BJ (cell line): ENCODE measurements at regions not wholly inside any gene's neighbourhood (a gene's known extent, or its start where the extent isn't known, plus 50 kb on each side); places are given as distances from the start of the nearest gene placed in this dataset.

Experiments
- CTCF ChIA-PET: fragments of 350-600 bp; formaldehyde crosslinking; extraction: SDS; loops from one replicate; lab custom pipeline; 2021; ENCODE audit warnings: antibody characterized with exemption, inconsistent platforms; lab: Yijun Ruan, JAX
- POLR2A ChIA-PET: fragments of 300-600 bp; sonication (Branson Sonifier 250); formaldehyde crosslinking; extraction: SDS; loops from one replicate; lab custom pipeline; 2021; ENCODE audit warnings: antibody characterized with exemption; lab: Charles Lee
- DNase-seq: peaks from one replicate; pipeline ENCODE4 v3.0.0-alpha.2; 2011; ENCODE audit warnings: low read depth
- H3K27me3 ChIP-seq: 2 replicates; pipeline ENCODE4 v1.6.0; 2011; ENCODE audit warnings: low read length; ENCODE audit not compliant: control insufficient read depth, insufficient read depth
- H3K36me3 ChIP-seq: 2 replicates; pipeline ENCODE4 v1.5.1; 2011; ENCODE audit warnings: low read length; ENCODE audit not compliant: control insufficient read depth, insufficient read depth
- H3K4me3 ChIP-seq: 2 replicates; pipeline ENCODE4 v1.5.1; 2011; ENCODE audit warnings: low read depth, mild to moderate bottlenecking, control low read depth, low read length
- CTCF ChIP-seq: IDR thresholded peaks from 2 replicates; pipeline ENCODE4 v1.5.1; 2011; ENCODE audit warnings: low read depth, mild to moderate bottlenecking, control low read depth, inconsistent platforms, low read length, moderate library complexity; ENCODE audit not compliant: insufficient read depth

GRCh38 chr15:69953051-69953450 is 144.7 kb downstream of the TLE3 start:
- no peak for DNase-seq
- TF ChIP-seq CTCF, result no peak
- POLR2A ChIA-PET, result no interaction called here
- Histone ChIP-seq H3K36me3 (no peaks in the 10 kb centered on the region), H3K27me3 (peaks cover 6% of the 10 kb centered on the region), H3K4me3 (no peak overlapping the region)
- CTCF ChIA-PET, result interaction anchor here (1.0 kb wide), 1 partner anchor 33 kb away, joined by 3 read pairs; no protein-coding TSS in a partner anchor

- no peak for TF ChIP-seq CTCF
- ChIA-PET CTCF (no interaction called here), POLR2A (no interaction called here)
- H3K36me3 ChIP-seq, result no peaks in the 10 kb centered on the region
- H3K27me3 ChIP-seq, result peaks cover 6% of the 10 kb centered on the region
- DNase-seq, result no peak
- H3K4me3 ChIP-seq, result no peak overlapping the region
Observed at GRCh38 chr15:69953816-69954215, 143.9 kb downstream of the TLE3 start.

GRCh38 chr15:69954666-69955065 is 143.1 kb downstream of the TLE3 start:
- ChIA-PET CTCF (no interaction called here), POLR2A (no interaction called here)
- no peak overlapping the region for H3K4me3 ChIP-seq
- no peak for TF ChIP-seq CTCF
- no peak for DNase-seq
- H3K27me3 ChIP-seq, result peaks cover 4% of the 10 kb centered on the region
- H3K36me3 ChIP-seq, result no peaks in the 10 kb centered on the region

GRCh38 chr15:69955240-69955894 is 142.3 kb downstream of the TLE3 start:
- no peak overlapping the region for H3K4me3 ChIP-seq
- DNase-seq, result no peak
- H3K36me3 ChIP-seq, result no peaks in the 10 kb centered on the region
- H3K27me3 ChIP-seq, result peaks cover 4% of the 10 kb centered on the region
- CTCF ChIA-PET, result no interaction called here
- TF ChIP-seq CTCF, result no peak
- POLR2A ChIA-PET, result no interaction called here

- no peak for TF ChIP-seq CTCF
- no peak for DNase-seq
- H3K36me3 ChIP-seq, result no peaks in the 10 kb centered on the region
- no peak overlapping the region for H3K4me3 ChIP-seq
- peaks cover 4% of the 10 kb centered on the region for H3K27me3 ChIP-seq
- CTCF ChIA-PET, result no interaction called here
- POLR2A ChIA-PET, result no interaction called here
Observed at GRCh38 chr15:69956417-69956816, 141.3 kb downstream of the TLE3 start.
